NCI-H524 (cell line): ENCODE measurements at regions not wholly inside any gene's neighbourhood (a gene's known extent, or its start where the extent isn't known, plus 50 kb on each side); places are given as distances from the start of the nearest gene placed in this dataset.
"Not testable (repeated sequence)": the region's sequence is repeated elsewhere in the genome, so short reads cannot be mapped to it uniquely, and the experiment has no call there.

ENCODE experiments used
- DNase-seq, 2 experiments: peaks; one replicate each; lab custom pipeline; 2025; lab: John Stamatoyannopoulos, UW

GRCh38 chr6:37766717-37767116 is 52.8 kb upstream of the ZFAND3 start:
- no peak for DNase-seq

DNA sequence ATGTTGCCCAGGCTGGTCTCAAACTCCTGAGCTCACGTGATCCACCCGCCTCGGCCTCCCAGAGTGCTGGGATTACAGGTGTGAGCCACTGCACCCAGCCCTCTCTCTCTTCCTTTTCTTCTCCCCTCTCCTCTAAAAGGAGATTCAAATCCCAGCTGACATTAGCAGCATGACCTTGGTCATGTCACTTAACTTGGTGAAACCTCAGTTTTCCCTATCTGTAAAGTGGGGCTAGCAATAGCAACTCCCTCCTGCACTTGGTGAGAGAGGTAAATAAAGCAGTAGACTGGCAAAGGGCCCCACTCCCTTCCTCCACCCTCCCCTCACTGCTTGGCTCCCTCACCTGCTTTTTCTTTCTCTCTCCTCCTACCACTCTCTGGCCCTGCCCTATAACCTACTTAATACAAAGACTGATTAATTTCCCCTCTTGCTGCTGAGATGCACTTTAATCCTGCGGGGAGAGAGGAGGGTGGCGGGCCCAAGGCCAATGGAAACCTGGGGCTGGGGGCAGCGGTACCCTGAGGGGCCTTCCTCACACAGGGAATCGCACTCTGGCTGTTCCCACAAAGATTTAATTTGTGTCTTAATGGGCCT is 54.2 kb upstream of the ZFAND3 start:
- DNase-seq = no peak

DNA sequence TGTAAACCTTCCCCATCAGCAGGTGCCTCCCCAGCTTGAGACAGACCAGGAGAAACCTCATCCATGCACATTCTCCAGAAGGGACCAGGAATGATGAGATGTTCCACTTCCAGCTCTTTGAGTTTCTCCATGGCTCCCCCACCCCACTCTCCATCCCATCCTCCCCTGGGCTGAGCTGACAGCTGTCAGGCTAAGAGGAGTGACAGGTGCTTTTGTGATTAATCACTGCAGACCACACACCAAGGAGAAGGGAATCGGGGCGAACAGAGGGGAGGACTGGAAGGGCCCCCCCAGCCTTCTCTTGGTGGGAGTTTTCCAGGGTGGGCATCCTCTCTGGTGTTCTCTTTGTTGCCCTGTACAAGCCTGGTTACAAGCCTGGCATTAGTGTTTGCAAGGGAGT is 56.1 kb upstream of the ZFAND3 start:
- peak in 1 of 2 experiments; percentile 29 for DNase-seq

DNA sequence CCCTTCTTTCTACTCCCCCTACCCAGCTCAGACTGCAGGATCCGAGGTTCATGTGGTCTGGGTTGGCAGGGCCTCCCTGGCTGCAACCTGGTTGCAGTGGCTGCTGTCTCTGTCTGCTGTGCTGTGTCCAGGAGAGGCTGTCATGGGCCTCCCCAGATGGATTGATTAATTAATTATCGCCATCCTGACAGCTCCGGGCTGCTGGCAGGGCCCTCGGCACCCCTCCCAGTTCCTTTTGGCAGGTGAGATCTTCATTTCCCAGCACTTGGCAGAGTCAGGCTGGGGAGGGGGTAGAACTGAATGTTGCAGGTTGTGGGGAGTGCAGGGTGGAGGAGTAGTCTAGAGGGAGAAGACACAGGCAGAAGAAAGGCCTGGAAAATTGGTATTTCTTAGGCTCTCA is 56.7 kb upstream of the ZFAND3 start:
- no peak for DNase-seq

DNA sequence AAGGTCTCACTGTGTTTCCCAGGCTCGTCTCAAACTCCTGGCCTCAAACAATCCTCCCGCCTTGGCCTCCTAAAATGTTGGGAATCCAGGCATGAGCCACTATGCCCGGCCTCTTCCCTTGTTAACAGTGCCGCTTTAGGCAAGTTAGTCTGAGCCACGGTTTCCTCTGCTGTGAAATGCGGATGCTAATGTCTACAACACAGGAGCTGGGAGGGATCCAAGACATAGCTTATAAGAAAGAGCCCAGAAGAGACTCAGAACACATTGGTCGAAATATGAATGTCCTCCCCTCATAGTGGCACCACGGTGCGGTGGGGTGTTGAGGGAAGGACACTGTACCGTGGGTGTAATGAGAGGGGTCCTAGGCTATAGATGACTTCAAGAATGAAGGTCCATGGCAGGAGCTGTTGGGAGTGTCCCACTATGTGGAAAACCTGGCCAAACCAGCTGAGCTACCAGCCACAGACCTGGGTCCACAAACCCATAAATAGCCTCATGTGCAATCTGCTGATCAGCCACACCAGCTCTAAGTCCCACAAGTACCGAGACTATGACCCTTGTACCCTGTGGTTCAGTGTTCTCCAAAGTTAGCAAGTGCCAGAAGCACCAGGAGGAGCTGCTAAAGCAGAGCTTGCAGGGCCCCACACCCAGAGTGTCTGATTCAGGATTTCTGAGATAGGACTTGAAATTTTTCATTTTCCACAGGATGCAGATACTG is 57.8 kb upstream of the ZFAND3 start:
- no peak for DNase-seq

DNA sequence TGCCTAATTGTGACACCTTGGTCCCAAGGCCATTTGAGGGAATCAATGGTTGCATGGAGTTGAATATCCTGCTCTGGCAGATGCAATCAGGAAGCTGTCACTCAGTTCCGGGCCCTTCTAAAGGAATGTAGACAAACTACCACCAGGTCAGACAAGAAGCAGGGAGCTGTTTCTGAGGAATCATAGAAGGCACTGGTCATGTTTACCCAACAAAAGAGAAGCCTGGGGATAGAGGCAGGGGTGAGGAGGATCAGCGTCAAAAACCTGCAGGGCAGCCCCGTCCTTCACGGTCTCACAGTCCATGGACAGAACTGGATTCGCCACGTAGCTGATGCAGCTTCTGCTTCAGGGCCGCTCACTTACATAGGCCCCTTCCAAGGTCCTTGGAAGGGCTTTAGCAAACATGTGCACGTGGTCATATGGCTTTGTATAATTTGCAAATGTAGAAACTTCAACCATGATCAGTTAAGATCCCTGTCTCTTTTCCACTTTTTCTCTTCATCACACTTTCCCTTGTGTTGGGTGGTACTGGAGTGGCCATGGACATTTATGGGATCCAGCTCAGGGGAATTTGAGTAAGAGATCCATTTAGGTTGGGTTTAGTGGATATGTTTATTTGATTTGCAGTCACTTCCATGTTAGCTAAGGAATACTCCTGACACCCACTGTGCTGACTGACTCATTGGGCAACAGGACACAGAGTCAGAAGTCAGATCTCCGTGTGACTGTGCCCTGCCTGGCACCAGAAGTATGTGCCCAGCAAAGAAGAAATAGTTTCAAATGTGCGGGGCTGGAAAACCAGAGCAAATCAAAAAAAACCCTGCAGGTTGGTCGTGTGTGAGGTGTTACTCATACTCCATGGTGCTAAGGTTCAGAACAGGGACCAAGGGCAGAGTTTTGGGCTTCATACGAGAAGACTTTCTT is 60.0 kb upstream of the ZFAND3 start:
- no peak for DNase-seq

GRCh38 chr6:37758647-37759046 is 60.9 kb upstream of the ZFAND3 start:
- no peak for DNase-seq

- no peak for DNase-seq
Observed at GRCh38 chr6:37758234-37758633, 60.6 kb upstream of the MDGA1 start.

DNA sequence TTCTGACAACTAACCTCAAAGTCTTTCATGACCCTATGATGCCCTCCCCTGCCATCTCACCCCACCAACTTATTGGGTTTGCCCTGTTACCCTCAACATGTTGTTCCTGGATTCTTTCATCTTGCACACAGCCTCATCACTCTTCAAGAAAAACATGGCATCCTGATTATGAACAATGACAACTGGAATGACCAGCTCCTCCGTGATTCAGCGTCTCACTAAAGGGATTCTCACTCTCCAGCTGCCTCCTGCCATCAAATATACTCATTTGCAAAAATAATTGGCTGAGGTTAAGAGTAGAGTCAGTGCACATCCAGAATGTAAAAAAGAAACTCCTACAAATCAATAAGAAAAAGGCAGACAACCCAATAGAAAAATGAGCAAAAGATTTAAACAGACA is 59.7 kb upstream of the MDGA1 start:
- no peak for DNase-seq

- DNase-seq = no peak
Observed at GRCh38 chr6:37756135-37756534, 58.5 kb upstream of the MDGA1 start.

DNA sequence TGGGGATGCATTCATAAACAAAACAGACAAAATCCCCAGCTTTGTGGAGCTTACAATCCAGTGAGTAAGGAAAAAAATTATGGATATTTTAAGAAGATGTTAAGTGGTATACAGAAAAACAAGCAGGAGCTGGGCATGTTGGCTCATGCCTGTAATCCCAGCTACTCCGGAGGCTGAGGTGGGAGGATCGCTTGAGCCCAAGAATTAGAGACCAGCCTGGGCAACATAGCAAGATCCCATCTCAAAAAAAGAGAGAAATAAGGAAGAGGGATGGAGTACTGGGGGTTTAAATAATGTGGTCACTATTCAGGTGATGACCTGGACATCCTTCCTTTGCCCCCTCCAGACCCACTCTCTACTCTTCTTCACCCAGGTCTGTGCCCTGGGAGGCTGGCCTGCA is 55.0 kb upstream of the MDGA1 start:
- no peak for DNase-seq

GRCh38 chr6:37749367-37749766 is 51.7 kb upstream of the MDGA1 start:
- DNase-seq = not testable (repeated sequence)

DNA sequence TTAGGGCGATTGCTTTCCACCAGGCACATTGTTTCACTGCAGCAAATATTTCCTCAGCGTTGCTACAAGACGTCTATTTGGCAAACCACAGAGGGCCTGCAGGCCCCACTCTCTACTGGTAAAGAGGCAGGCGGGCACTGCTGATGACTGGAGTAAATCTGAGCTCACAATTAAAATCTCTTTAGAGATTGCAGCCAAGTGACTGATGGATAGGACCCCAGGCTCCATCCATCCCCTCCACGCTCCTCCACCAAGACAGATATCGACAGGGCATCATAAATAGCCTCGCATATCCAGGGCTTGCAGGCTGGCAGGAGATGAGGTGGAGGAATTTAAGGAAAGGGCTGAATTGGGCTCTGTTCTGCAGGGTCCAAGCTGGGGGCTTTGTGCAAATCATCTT is 50.4 kb upstream of the MDGA1 start:
- no peak for DNase-seq
